ENCODE measurements at regions not wholly inside any gene's neighbourhood (a gene's known extent, or its start where the extent isn't known, plus 50 kb on each side); places are given as distances from the start of the nearest gene placed in this dataset.

DNA sequence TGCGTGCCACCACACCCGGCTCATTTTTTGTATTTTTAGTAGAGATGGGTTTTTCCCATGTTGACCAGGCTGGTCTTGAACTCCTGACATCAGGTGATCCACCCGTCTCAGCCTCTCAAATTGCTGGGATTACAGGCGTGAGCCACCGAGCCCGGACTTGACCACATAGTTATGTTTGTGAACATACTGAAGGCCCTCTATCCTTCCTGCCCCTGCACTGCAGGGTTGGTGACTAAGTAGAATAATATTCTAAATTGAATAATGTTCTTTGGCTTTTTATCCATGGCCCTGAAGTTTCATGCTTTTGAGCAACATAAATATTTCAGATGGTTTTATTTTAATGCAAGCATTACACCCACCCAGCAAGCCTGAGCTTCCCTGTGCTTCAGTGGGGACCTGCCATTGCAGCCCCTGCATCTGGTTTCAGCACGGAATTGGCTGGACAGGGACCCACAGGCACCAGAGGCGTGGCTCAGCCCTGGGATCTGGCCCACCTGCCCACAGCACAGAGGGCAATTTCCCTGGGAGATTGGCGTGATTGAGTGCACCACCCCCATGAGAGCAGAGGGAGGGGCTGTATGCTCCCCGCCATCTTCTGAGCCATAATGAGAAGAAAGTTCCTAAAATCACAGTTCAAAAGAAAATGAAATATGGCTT, 460.5 kb downstream of the BRD1 start:
- no peak for DNase-seq (ENCODE audit: low read depth)

DNA sequence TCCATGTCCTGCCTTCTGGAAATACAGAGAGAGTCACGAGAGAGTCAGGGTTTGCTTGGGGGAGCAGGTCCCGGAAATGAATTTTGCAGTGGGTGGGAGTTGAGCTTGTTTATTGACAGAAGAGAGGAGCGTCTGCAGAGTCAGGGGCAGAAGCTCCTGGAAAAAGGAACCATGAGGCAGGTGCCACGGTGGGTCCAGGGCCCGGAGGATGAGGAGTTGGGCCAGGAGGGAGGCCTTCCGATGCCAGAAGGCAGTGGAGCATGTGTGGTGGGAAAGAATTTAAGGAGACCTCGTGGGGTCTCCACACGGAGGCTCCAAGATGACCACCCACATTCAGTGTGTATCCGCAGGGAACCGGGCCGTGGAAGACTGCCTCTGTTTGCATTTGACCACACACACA, 461.2 kb downstream of the BRD1 start:
- DNase-seq (ENCODE audit: low read depth), result no peak

DNA sequence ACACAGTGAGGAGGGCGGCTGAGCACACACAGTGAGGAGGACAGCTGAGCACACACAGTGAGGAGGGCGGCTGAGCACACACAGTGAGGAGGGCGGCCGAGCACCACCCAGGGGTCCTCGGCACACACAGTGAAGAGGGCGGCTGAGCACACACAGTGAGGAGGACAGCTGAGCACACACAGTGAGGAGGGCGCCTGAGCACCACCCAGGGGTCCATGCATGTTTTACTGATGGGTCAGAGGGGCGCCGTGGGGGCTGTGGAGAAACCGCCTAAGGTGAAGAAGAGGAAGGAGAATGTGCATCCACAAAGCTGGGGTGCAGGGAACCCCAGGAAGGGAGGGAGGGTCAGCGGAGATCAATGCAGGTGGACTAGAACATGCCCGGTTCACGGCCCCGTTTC, 461.8 kb downstream of the BRD1 start:
- no peak for DNase-seq (ENCODE audit: low read depth)

DNA sequence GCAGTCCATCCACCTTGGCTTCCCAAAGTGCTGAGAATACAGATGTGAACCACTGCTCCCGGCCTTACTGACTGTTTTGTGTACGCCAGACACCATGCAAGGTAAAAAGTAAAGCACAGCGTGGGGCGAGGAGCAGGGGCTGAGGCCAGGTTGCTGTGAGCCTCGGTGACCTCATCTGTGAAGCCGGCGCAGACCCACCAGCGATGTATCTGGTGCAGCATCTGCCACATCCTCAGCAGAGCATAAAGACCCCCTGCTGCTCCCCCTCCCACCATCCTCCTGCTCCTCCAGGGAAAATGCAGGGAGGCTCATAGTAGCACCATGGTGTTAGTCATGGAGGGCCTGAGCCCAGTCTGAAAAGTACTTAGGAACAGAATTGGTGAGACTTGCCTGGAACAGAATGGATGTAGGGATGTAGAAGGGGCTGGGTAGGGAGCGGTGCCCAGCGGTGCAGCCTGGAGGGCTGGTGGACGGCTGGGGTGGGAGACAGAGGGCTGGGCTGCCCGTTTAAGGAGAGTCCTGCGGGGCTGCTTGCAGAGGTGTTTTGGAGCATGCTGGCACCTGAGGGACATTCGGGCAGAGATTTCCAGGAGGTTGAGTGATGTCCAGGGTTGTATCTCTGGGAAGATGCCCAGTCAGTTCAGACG, 462.4 kb downstream of the BRD1 start:
- DNase-seq (ENCODE audit: low read depth), result no peak

DNA sequence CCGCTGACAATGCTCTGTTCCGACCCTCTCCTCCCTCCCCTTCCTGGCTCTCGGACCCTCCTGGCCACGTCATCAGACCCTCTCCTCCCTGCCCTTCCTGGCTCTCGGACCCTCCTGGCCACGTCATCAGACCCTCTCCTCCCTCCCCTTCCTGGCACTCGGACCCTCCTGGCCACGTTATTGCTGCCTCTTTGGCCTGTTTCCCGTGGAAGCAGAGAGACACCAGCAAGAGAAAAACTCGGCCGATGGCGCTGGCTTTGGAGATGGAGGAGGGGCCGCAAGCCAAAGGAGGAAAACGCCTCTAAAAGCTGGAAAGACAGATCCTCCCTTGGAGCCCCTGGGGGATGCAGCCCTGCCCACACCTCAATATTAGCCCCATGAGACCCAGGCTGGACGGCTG, 463.3 kb downstream of the BRD1 start:
- DNase-seq (ENCODE audit: low read depth), result no peak

DNA sequence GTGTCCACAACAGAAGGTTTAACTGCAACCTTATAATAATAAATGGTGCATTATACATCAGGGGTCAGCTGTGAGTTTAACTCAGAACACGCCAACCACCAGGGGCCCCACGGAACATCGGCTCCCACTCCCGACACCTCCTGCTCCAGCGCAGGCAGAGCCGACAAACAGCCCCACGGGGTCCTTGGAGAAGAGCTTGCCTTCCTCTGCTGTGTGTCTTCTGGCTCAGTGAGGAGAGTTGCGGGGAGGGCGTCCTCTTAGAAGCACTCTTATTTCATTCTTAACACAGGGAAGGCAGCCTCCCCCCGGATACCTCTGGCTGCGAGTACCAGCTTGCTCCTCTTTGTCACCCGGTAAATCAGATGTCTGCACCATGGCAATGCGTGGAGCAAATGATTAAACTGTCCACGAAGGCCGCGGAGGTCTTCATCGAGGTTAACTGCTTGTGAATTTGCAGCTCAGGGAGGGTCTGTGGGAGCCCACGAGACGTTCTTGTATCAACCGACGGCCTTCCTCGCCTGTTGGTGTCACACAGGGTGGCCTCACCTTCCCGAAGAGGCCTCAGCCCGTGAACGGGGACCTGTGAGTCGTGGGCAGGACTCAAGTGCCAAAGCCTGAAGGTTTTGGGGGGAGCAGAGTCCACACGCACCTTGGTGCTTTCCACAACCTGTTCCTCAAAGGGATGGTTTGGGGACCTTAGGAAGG, 464.0 kb downstream of the BRD1 start:
- no peak for DNase-seq (ENCODE audit: low read depth)

DNA sequence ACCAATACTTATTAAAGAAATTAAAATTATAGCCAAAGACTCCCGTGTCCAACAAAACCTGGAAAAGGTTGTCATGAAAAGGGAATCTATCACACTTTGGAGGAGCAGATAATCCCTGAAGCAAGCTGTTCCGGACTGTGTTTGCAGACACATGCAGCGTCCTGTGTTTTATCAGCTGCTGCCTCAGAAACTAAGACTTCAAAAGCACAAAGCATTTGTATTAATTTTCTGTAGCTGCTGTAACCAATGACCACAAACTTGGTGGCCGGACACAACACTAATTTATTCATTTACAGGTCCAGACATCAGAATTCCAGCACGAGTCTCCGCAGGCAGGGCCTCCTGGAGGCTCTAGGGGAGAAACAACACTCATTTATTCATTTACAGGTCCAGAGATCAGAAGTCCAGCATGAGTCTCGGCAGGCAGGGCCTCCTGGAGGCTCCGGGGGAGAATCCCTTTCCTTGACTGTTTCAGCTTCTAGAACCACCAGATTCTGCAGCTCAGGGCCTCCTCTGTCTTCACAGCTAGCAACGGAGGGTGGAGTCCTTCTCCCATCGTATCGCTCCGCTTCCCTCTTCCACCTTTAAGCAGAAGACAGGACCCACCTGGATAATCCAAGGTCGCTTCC, 465.3 kb downstream of the BRD1 start:
- DNase-seq (ENCODE audit: low read depth), result no peak

DNA sequence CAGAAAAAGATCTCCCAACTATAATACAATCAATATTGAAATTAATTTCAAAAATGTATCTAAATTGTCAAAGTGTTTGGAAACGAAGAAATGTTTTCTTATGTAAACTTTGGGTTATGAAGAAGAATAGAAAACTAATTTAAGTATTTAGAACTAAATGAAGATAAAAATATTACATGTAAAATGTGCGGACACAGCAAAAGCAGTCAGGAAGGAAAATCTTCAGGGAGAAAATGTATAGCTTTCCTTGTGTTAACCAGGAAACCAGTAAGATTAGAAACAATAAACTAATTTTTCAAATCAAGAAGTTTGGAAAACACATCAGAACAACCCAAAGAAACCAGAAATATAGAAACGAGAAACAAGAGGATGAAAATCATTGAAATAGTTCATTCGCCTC, 466.5 kb downstream of the BRD1 start:
- no peak for DNase-seq (ENCODE audit: low read depth)

DNA sequence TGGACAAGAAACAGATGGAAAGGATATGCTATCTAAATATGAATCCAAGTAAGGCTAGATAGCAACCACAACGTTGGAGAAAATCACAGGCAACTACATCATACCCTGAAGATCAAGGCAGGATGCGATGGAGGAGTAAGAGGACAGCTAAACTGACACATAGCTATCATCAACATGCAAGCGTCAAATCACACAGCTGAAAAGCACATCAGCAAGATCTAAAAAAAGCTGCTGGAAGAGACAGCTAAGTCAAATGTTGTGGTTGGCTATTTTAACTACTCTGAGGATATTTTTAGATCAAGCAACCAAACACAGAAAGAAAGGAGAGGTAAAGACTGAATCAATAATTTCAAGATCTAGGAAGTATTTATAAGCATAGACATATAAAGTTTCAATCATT, 466.9 kb downstream of the BRD1 start:
- DNase-seq (ENCODE audit: low read depth), result no peak

DNA sequence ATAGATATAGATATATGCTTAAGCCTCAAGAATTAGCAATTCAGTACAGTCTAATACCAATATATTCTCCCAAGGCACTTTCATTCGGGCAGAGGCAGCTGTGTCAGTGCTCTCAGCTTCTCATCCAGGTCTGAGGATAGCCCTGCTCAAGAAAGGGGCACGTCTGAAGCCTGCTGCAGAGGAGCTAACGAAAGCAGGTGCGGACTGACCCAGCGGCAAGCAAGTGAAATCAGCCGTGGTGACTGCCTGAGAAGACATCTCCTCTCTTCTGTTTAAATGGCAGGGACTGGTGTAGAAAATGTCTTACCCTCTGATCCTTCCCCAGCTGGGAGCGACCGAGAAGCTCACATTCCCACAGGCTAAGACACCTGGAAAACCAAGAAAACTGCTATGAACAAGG, 468.6 kb downstream of the BRD1 start:
- DNase-seq (ENCODE audit: low read depth), result no peak

DNA sequence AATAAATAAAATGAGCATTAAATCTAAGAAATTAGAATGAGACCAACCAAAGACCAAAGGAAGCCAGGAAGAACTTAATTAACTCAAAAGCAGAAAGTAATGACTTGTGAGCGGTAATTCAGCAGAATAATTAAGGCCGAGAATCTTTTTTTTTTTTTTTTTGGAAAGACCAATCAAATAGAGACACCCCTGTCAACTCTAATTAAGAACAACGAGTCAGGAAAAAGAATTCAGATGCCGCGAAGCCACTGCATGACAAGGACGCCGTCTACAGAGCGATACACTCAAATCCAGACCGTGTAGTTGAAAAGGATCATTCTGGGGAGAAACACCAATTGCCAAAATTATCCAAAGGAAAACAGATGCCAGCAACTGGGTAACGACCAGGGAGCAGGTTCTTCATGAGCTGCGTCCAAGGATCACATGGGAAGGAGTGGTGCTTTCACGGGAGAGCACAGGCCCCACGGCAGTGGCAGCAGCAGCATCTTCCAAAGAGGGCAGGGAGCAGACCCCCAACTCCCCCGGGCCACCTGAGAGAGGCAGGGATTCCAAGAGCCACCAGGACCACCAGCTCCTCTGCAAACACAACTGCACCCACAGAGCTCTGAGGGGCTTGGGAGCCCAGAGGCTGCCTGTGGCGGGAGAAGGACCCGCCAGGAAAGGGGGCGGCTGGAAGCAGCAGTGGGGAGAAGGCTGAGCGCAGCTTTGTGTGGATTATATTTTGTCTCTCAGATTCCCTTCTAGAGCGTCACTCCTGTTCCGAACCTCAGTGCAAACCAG, 469.8 kb downstream of the BRD1 start:
- no peak for DNase-seq (ENCODE audit: low read depth)

DNA sequence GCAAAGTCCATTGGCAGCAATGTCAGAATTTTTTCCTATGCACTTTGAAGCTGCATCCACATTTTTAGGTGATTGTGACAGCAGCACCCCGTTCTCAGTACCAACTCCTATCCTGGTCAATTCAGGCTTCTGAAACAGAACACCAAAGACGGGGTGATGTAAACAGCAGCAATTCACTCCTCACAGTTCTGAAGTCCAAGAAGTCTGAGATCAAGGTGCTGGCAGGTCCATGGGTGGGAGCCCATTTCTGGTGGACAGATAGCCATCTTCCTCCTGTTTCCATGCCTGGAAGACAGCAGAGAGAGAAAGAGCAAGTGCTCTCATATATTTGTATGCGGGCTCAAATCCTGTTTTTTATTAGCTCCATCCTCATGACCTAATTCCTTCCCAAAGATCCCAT, 471.2 kb downstream of the BRD1 start:
- no peak for DNase-seq (ENCODE audit: low read depth)

DNA sequence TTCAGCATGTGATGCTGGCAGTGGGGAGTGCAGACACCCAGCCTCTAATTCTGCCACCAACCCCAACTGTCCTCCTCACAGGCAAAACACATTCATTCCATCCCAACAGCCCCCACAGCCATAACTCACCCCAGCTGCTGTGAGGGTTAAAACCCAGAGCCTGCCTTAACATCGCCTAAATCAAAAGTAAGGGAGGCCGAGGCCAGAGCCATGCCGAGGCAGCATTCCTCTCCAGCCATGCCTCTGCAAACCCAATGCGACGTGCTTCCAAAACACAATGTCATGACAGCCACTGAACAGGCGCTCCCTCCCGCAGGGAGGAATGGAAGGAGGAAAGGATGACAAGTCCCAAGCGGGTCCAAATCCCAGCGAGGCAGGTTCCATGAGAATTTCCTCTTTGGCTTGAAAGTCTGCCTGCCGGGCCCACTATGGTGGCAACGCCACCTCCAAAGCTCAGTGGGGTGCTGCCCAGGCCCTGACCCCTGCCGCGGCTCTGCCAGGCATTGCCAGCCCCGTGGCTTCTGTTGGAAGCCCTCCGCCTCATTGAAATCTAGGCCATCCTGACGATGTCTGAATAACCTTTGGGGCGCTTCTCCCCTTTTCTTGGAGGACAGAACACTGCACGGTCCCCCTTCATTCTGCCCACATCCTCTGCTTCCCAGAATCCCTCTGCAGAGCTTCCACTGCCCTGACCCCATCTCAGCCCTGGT, 472.3 kb downstream of the BRD1 start:
- no peak for DNase-seq (ENCODE audit: low read depth)

DNA sequence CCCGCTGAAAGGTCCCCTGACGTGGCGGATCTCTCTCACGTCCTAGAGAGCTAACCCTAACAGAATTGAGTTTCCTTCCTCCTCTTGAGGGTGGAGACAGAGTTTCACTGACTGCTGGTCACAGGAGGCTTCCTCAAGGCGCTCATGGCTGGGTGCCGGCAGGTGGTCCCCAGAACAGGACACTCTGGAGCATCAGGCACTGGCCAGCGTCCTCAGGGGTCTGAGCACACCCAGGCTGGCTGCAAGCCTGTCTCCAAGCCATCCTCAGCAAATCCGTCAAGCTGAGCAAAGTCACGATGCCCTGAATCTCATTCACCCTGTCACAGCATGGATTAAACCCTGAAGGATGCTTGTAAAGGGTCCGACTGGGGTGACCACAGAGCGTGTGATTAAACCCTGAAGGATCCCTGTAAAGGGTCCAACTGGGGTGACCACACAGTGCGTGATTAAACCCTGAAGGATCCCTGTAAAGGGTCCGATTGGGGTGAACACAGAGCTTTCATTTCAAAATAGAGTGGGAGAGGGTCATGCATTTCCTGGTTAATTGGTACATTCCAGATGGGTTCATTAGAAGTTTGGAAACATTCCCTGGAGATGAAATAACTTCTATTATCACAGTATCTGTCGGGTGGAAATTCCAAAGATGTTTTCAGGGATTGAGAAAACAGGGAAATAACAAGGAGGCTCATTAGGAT, 473.0 kb downstream of the BRD1 start:
- no peak for DNase-seq (ENCODE audit: low read depth)

DNA sequence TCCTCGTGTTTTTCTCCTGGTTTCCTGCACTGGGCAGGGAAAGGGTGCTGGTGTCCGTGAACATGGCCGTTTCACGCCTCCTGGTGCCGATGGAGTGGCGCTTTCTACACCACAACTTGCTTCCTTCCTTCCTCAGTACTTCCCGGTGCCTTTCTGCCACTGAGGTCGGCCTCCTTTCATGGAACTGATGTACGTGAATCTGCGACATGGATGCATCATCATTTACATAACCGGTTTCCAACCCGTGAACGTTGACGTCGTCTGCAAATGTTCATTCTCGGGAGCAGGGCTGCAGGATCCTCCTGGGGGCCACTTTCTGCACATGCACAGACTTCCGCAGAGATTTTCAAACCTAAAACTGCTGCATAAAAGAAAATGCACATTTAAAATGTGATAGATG, 474.4 kb downstream of the BRD1 start:
- DNase-seq (ENCODE audit: low read depth), result no peak

DNA sequence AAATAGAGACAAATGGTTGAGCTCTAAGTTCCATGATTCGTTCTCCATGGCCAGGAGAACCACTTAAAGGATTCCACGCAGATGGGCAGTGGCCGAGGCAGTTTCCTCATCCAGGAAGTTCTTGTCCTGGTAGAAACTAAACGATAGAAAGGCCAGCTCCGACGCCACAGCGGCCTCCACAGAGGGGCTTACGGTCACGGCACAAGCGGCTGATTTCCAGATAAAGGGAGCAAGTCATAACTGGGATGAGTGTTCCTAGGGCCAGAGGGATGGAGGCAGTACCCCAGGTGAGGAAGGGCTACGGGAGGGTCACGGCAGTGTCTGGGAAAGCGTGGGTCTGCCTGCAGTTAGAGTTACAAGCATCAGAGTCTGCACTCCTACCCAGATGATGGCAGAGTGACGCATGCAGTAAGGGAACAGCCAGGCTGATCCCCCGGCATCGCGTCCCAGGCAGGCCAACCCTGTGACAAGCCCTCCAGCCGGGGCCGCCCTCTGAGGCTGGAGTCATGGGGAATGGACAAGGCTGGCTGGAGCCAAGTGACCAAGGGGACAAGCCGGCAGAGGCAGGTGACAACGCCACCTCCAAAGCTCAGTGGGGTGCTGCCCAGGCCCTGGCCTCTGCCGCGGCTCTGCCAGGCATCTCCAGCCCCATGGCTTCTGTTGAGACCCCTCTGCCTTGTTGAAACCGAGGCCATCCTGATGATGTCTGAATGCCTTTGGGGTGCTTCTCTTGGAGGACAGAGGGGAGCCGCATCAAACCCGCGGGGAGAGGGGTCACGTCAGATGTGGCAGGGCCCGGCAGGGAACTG, 475.1 kb downstream of the BRD1 start:
- DNase-seq (ENCODE audit: low read depth), result no peak

DNA sequence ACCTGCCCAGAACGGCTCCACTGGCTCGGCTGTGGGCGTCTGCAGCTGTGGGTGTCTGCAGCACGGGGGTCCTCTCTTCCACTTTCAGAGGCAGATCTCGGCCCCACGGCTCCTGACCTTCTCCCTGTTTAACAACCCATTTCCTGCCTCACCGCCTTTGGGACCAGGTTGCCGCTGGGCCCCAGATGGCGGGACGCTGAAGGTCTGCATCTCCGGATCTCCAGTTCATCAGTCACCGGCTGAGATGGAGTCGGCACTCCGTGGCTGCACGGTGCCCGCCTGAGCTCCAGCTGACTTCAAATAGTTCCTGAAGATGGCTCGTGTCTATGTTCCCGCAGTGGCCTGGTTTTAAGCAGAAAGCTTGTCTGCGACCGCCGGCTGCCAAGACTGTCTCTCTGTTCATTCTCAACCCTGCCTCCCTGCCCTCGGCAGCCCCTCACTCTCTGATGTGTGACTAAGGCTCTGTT, 475.9 kb downstream of the BRD1 start:
- no peak for DNase-seq (ENCODE audit: low read depth)

DNA sequence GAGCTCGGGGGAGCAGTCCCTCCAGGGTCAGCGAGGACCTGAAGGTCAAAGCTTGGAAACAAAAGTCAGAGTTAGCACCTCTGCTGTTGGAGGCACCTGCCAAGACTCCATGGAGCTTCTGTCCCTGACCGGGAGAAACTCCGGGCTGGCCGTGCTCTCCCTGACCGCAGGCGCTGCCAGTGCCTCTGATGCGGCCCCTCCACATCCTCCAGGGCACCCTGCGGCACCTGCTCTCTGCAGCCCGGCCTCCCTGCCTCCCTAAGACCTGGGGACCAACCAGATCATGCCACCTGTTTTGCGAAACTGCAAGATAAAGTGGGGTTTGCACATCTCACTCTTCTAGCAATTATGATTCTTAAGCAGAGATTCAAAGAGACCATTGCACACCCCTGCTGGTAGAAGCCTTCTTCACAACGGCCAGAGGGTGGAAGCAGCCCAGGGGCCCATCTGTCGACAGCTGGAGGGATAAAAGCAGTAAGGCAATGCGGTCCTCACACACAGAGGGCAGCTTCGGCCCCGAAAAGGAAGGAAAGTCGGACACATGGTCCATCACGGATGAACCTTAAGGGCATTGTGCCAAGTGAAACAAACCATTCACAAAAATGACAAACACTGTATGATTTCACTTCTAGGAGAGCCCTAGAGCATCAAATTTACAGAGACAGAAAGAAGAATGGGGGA, 477.1 kb downstream of the BRD1 start:
- no peak for DNase-seq (ENCODE audit: low read depth)

DNA sequence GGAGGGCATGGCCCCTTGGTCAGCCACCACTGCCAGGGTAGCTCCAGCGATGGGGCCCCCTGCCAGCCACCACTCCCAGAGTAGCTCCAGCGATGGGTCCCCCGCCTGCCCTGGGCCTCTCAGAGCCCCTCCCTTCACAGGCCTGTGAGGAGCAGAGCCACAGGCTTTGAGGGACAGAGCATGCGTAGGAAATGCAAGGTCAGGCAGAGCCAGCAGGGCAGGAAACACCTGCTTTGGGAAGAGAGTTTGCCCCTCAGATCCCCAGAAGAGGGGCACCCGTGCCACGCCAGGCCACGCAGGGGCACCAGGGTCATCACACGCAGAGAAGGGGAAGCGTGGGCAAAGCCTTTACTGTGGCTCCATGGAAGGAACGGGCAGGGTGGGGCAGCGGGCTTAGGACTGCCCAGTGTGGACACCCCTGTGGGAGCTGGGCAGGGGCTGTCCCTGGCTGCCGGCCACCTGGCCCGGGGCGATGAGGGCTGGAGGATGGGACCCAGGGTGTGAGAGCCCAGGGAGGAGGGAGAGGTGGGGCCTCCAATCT, 477.8 kb downstream of the BRD1 start:
- no peak for DNase-seq (ENCODE audit: low read depth)
